Stimulated activated CD4-positive, alpha-beta T cell treated with anti-CD3 and anti-CD28 coated beads, Interleukin-2, amount 100 ng/mL, for 24 hours (primary cell): ENCODE measurements at regions not wholly inside any gene's neighbourhood (a gene's known extent, or its start where the extent isn't known, plus 50 kb on each side); places are given as distances from the start of the nearest gene placed in this dataset.
A peak's percentile ranks its signal among the peaks of the same experiment; 100 is the strongest.
"Not testable (repeated sequence)": the region's sequence is repeated elsewhere in the genome, so short reads cannot be mapped to it uniquely, and the experiment has no call there.

Experiments used
- DNase-seq, 2 donors: peaks; one replicate each; pipeline ENCODE4 v3.0.0-alpha.2; 2020

- DNase-seq: not testable (repeated sequence)
Observed at GRCh38 chr7:153245136-153245535, 485.6 kb downstream of the ACTR3B start.

GRCh38 chr7:153245809-153246208 lies 486.3 kb downstream of the ACTR3B start:
- DNase-seq: no peak

GRCh38 chr7:153247926-153248325 lies 488.4 kb downstream of the ACTR3B start:
- no peak for DNase-seq

- no peak for DNase-seq
Observed at GRCh38 chr7:153258686-153259085, 499.1 kb downstream of the ACTR3B start.

GRCh38 chr7:153276394-153276793 lies 516.8 kb downstream of the ACTR3B start:
- DNase-seq: no peak

GRCh38 chr7:153286763-153287162 lies 527.2 kb downstream of the ACTR3B start:
- DNase-seq: no peak

- no peak for DNase-seq
Observed at GRCh38 chr7:153290066-153290465, 530.5 kb downstream of the ACTR3B start.

- DNase-seq: no peak
Observed at GRCh38 chr7:153297141-153297540, 537.6 kb downstream of the ACTR3B start.

- DNase-seq: no peak
Observed at GRCh38 chr7:153301936-153302335, 542.4 kb downstream of the ACTR3B start.

GRCh38 chr7:153320005-153320404 lies 560.5 kb downstream of the ACTR3B start:
- no peak for DNase-seq

- DNase-seq: no peak
Observed at GRCh38 chr7:153320681-153321080, 561.1 kb downstream of the ACTR3B start.

- no peak for DNase-seq
Observed at GRCh38 chr7:153322991-153323390, 563.4 kb downstream of the ACTR3B start.

GRCh38 chr7:153324094-153324493 lies 564.5 kb downstream of the ACTR3B start:
- DNase-seq: no peak

- DNase-seq: no peak
Observed at GRCh38 chr7:153327683-153328082, 568.1 kb downstream of the ACTR3B start.

GRCh38 chr7:153331427-153331826 lies 571.9 kb downstream of the ACTR3B start:
- no peak for DNase-seq

- no peak for DNase-seq
Observed at GRCh38 chr7:153354071-153354470, 594.5 kb downstream of the ACTR3B start.

GRCh38 chr7:153370092-153370491 lies 610.5 kb downstream of the ACTR3B start:
- DNase-seq: no peak

GRCh38 chr7:153380636-153381035 lies 621.1 kb downstream of the ACTR3B start:
- no peak for DNase-seq

- DNase-seq: peak in 1 of 2 donors; percentile 33
Observed at GRCh38 chr7:153381275-153382040, 621.9 kb downstream of the ACTR3B start.

GRCh38 chr7:153382641-153383101 lies 623.1 kb downstream of the ACTR3B start:
- no peak for DNase-seq

- DNase-seq: no peak
Observed at GRCh38 chr7:153383781-153384180, 624.2 kb downstream of the ACTR3B start.

GRCh38 chr7:153385502-153385901 lies 626.0 kb downstream of the ACTR3B start:
- no peak for DNase-seq

GRCh38 chr7:153386556-153386955 lies 627.0 kb downstream of the ACTR3B start:
- DNase-seq: no peak

- no peak for DNase-seq
Observed at GRCh38 chr7:153388611-153389010, 629.1 kb downstream of the ACTR3B start.

- no peak for DNase-seq
Observed at GRCh38 chr7:153389261-153389660, 629.7 kb downstream of the ACTR3B start.
